ENCODE measurements at regions not wholly inside any gene's neighbourhood (a gene's known extent, or its start where the extent isn't known, plus 50 kb on each side); places are given as distances from the start of the nearest gene placed in this dataset.

- H3K4me2 ChIP-seq, result no peak overlapping the region
- no peaks in the 10 kb centered on the region for H3K36me3 ChIP-seq (replicated peaks in 1 of 2; ENCODE audit: control insufficient read depth in 1 of 2, insufficient read depth in 2 of 2, low read length in 1 of 2)
- ChIA-PET CTCF (interaction anchor here (0.6 to 1.9 kb wide), 4 partner anchors 11 to 207 kb away, joined by 3 to 6 read pairs (median 6); no protein-coding TSS in a partner anchor), POLR2A (no interaction called here)
- 79% methylated on average over 8 of the region's 8 CpGs for WGBS (ENCODE audit: low lambda C conversion rate)
- no peak overlapping the region for H3K9ac ChIP-seq
- no peaks in the 10 kb centered on the region for H4K20me1 ChIP-seq (ENCODE audit: insufficient read depth)
- peaks cover 0 to 14% of the 10 kb centered on the region in 2 experiments; a peak in 2 of 4 replicates for H3K4me1 ChIP-seq (ENCODE audit: control insufficient read depth in 1 of 2, insufficient read depth in 2 of 2, low read depth in 1 of 2, low read length in 1 of 2)
- H3K27me3 ChIP-seq (ENCODE audit: insufficient read depth), result no peaks in the 10 kb centered on the region
- DNase-seq, result no peak
- H3K4me3 ChIP-seq (ENCODE audit: low read depth in 2 of 2, low read length in 1 of 2), result no peak overlapping the region
- no peak overlapping the region for H2AFZ ChIP-seq (ENCODE audit: low read depth)
- H3K79me2 ChIP-seq (ENCODE audit: insufficient read depth), result no peaks in the 10 kb centered on the region
- no peak overlapping the region for H3K27ac ChIP-seq (ENCODE audit: low read depth in 2 of 2, low read length in 1 of 2)
- H3K9me2 ChIP-seq, result no peaks in the 10 kb centered on the region
- H3F3A ChIP-seq (replicated peaks; ENCODE audit: insufficient read depth), result no peaks in the 10 kb centered on the region
- no peaks in the 10 kb centered on the region for H3K9me3 ChIP-seq
- TF ChIP-seq POLR2AphosphoS5 (IDR thresholded peaks at IDR 0.05; ENCODE audit: low read depth, low read length) (no peak), IRF3 (IDR thresholded peaks at IDR 0.05; ENCODE audit: low read depth, low read length) (no peak), RFX5 (IDR thresholded peaks at IDR 0.05; ENCODE audit: low read length) (no peak), NFIC (IDR thresholded peaks at IDR 0.05; ENCODE audit: borderline replicate concordance) (no peak), GABPA (IDR thresholded peaks at IDR 0.05; ENCODE audit: low read depth) (no peak), REST (IDR thresholded peaks at IDR 0.05; ENCODE audit: low read depth, low read length) (no peak)
These were observed 57.3 kb upstream of the UBL3 start for GRCh38 chr13:29907670-29908069.

- ChIA-PET CTCF (no interaction called here), POLR2A (no interaction called here)
- Histone ChIP-seq H3F3A (replicated peaks; ENCODE audit: insufficient read depth) (no peaks in the 10 kb centered on the region), H3K36me3 (replicated peaks in 1 of 2; ENCODE audit: control insufficient read depth in 1 of 2, insufficient read depth in 2 of 2, low read length in 1 of 2) (no peaks in the 10 kb centered on the region), H3K4me1 (ENCODE audit: control insufficient read depth in 1 of 2, insufficient read depth in 2 of 2, low read depth in 1 of 2, low read length in 1 of 2) (peaks cover 6 to 16% of the 10 kb centered on the region in 2 experiments; a peak in 2 of 4 replicates), H3K27ac (ENCODE audit: low read depth in 2 of 2, low read length in 1 of 2) (no peak overlapping the region), H3K79me2 (ENCODE audit: insufficient read depth) (no peaks in the 10 kb centered on the region), H2AFZ (ENCODE audit: low read depth) (no peak overlapping the region), H3K9ac (no peak overlapping the region), H3K27me3 (ENCODE audit: insufficient read depth) (no peaks in the 10 kb centered on the region), H3K4me3 (ENCODE audit: low read depth in 2 of 2, low read length in 1 of 2) (no peak overlapping the region), H3K9me2 (no peaks in the 10 kb centered on the region), H3K9me3 (no peaks in the 10 kb centered on the region), H4K20me1 (ENCODE audit: insufficient read depth) (no peaks in the 10 kb centered on the region), H3K4me2 (no peak overlapping the region)
- WGBS (ENCODE audit: low lambda C conversion rate), result 76% methylated on average over 6 of the region's 6 CpGs
- no peak for DNase-seq
- no peak for TF ChIP-seq ELF1 (IDR thresholded peaks at IDR 0.05)
- no peak for TF ChIP-seq PBX3 (IDR thresholded peaks at IDR 0.05)
- no peak for TF ChIP-seq RCOR1 (IDR thresholded peaks at IDR 0.05; ENCODE audit: low read length)
- TF ChIP-seq CHD2 (IDR thresholded peaks at IDR 0.05; ENCODE audit: low read length, partially characterized antibody), result no peak
- no peak for TF ChIP-seq USF1 (IDR thresholded peaks at IDR 0.05; ENCODE audit: borderline replicate concordance, low read depth)
- TF ChIP-seq JUND (IDR thresholded peaks at IDR 0.05), result no peak
- no peak for TF ChIP-seq FOSL2 (IDR thresholded peaks at IDR 0.05; ENCODE audit: borderline replicate concordance, low read depth)
- no peak for TF ChIP-seq TAF1 (IDR thresholded peaks at IDR 0.05; ENCODE audit: borderline replicate concordance, low read depth, low read length)
- no peak for TF ChIP-seq CTCF (IDR thresholded peaks at IDR 0.05)
- no peak for TF ChIP-seq POLR2AphosphoS5 (IDR thresholded peaks at IDR 0.05; ENCODE audit: low read depth, low read length)
- no peak for TF ChIP-seq RAD21 (IDR thresholded peaks at IDR 0.05; ENCODE audit: low read length)
- TF ChIP-seq TEAD4 (IDR thresholded peaks at IDR 0.05; ENCODE audit: borderline replicate concordance, insufficient read depth), result no peak
- no peak for TF ChIP-seq SIN3A (IDR thresholded peaks at IDR 0.05; ENCODE audit: borderline replicate concordance, low read depth, low read length)
- no peak for TF ChIP-seq FOXJ3 (CRISPR knock-in tag; IDR thresholded peaks at IDR 0.05)
- no peak for TF ChIP-seq GABPA (IDR thresholded peaks at IDR 0.05; ENCODE audit: low read depth)
These were observed 56.1 kb upstream of the UBL3 start for GRCh38 chr13:29906432-29907011.

Measured in SK-N-SH (cell line).